ENCODE measurements at regions not wholly inside any gene's neighbourhood (a gene's known extent, or its start where the extent isn't known, plus 50 kb on each side); places are given as distances from the start of the nearest gene placed in this dataset.
"Not testable (repeated sequence)": the region's sequence is repeated elsewhere in the genome, so short reads cannot be mapped to it uniquely, and the experiment has no call there.

DNA sequence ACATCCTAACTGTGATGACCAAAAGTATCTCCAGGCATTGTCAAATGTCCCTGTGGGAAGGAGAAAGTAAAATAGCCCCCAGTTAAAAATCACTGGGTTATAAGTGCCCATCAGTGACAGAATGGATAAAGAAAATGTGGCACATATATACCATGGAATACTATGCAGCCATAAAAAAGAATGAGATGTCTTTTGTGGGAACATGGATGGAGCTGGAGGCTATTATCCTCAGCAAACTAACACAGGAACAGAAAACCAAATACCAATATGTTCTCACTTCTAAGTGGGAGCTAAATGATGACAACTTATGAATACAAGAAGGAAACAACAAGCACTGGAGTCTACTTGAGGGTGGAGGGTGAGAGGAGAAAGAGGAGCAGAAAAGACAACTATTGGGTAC, 60.9 kb upstream of the TEX13D start:
- ATAC-seq; H3K9me3 ChIP-seq (ENCODE audit: control insufficient read depth in 1 of 2, insufficient read depth in 1 of 2, low read depth in 1 of 2, low read length in 2 of 2); H3K27me3 ChIP-seq (ENCODE audit: insufficient read depth, low read length); H3K4me3 ChIP-seq (replicated peaks in 1 of 2; ENCODE audit: low read depth in 1 of 2, low read length in 2 of 2); H2AFZ ChIP-seq (ENCODE audit: low read depth, low read length, poor library complexity, severe bottlenecking); intact Hi-C loops (cut with micrococcal nuclease); H3K4me1 ChIP-seq (ENCODE audit: control insufficient read depth in 1 of 2, insufficient read depth in 2 of 2, low read length in 2 of 2); BruUV-seq (replicated peaks); H3K4me2 ChIP-seq (ENCODE audit: low read length); RAD21 ChIA-PET (ENCODE audit: low non-redundant PET in 1 of 2, low total read pairs in 2 of 2, uncharacterized antibody in 2 of 2, unreplicated experiment in 2 of 2); H3K27ac ChIP-seq (ENCODE audit: low read depth, low read length); H3K79me2 ChIP-seq (ENCODE audit: insufficient read depth, low read length); H3K9me2 ChIP-seq (ENCODE audit: insufficient read depth); H3K36me3 ChIP-seq (ENCODE audit: control insufficient read depth in 1 of 2, insufficient read depth in 2 of 2, low read length in 2 of 2); CTCF ChIA-PET; H3K9ac ChIP-seq (ENCODE audit: low read length); POLR2A ChIA-PET; DNase-seq (ENCODE audit: low read depth, low spot score); H4K20me1 ChIP-seq (ENCODE audit: insufficient read depth): not testable (repeated sequence)

GRCh38 chrX:124272370-124272982, 60.0 kb upstream of the TEX13D start:
- POLR2A ChIA-PET: no interaction called here
- Histone ChIP-seq H3K27me3 (ENCODE audit: insufficient read depth, low read length) (no peaks in the 10 kb centered on the region), H3K4me1 (ENCODE audit: control insufficient read depth in 1 of 2, insufficient read depth in 2 of 2, low read length in 2 of 2) (no peaks in the 10 kb centered on the region), H3K9me3 (ENCODE audit: control insufficient read depth in 1 of 2, insufficient read depth in 1 of 2, low read depth in 1 of 2, low read length in 2 of 2) (no peaks in the 10 kb centered on the region), H4K20me1 (ENCODE audit: insufficient read depth) (no peaks in the 10 kb centered on the region), H3K4me2 (ENCODE audit: low read length) (no peak overlapping the region), H3K79me2 (ENCODE audit: insufficient read depth, low read length) (no peaks in the 10 kb centered on the region), H2AFZ (ENCODE audit: low read depth, low read length, poor library complexity, severe bottlenecking) (no peak overlapping the region), H3K27ac (ENCODE audit: low read depth, low read length) (no peak overlapping the region), H3K9ac (ENCODE audit: low read length) (no peak overlapping the region), H3K9me2 (ENCODE audit: insufficient read depth) (no peaks in the 10 kb centered on the region), H3K4me3 (replicated peaks in 1 of 2; ENCODE audit: low read depth in 1 of 2, low read length in 2 of 2) (no peak overlapping the region), H3K36me3 (ENCODE audit: control insufficient read depth in 1 of 2, insufficient read depth in 2 of 2, low read length in 2 of 2) (no peaks in the 10 kb centered on the region)
- intact Hi-C loops (cut with micrococcal nuclease): no loop called here
- CTCF ChIA-PET: no interaction called here
- RAD21 ChIA-PET (ENCODE audit: low non-redundant PET in 1 of 2, low total read pairs in 2 of 2, uncharacterized antibody in 2 of 2, unreplicated experiment in 2 of 2): no interaction called here
- TF ChIP-seq JUND (IDR thresholded peaks at IDR 0.05) (no peak), CBX3 (IDR thresholded peaks at IDR 0.05; ENCODE audit: low read depth) (no peak), SP1 (IDR thresholded peaks at IDR 0.05; ENCODE audit: low read depth) (no peak), SIN3A (IDR thresholded peaks at IDR 0.05; ENCODE audit: low read depth) (no peak)
- no peak for ATAC-seq
- BruUV-seq (replicated peaks): no TSS peak
- DNase-seq (ENCODE audit: low read depth, low spot score): no peak
